ENCODE measurements at regions not wholly inside any gene's neighbourhood (a gene's known extent, or its start where the extent isn't known, plus 50 kb on each side); places are given as distances from the start of the nearest gene placed in this dataset.

GRCh38 chr4:63566658-63567057 is 842.6 kb downstream of the TECRL start:
- ATAC-seq: no peak
- no peak for FAIRE-seq
- DNase-seq (ENCODE audit: low read depth, low spot score): no peak
- in situ Hi-C loops (cut with MboI) (no loop called here), intact Hi-C loops (cut with micrococcal nuclease; ENCODE audit: unreplicated experiment) (no loop called here)
- SMC1A ChIA-PET (ENCODE audit: uncharacterized antibody, unreplicated experiment): interaction anchor here (1.0 to 1.1 kb wide), 2 partner anchors 91 to 269 kb away, joined by 3 read pairs; no protein-coding TSS in a partner anchor
- H3K4me1 ChIP-seq (ENCODE audit: control insufficient read depth, insufficient read depth, low read length): no peaks in the 10 kb centered on the region
- no peak overlapping the region for H3K4me2 ChIP-seq (ENCODE audit: control insufficient read depth, insufficient read depth)
- no peaks in the 10 kb centered on the region for H4K20me1 ChIP-seq (ENCODE audit: control insufficient read depth, insufficient read depth)
- H3K9me3 ChIP-seq (replicated peaks; ENCODE audit: control insufficient read depth, insufficient read depth, low read length): no peaks in the 10 kb centered on the region
- WGBS (ENCODE audit: insufficient coverage, insufficient replicate concordance, low lambda C conversion rate, missing lambda C conversion rate): 2% methylated on average over 2 of the region's 2 CpGs
- no TSS peak for BruUV-seq (replicated peaks)
- no peak overlapping the region for H3K27ac ChIP-seq (ENCODE audit: control insufficient read depth, insufficient read depth)
- RAD21 ChIA-PET (ENCODE audit: unreplicated experiment): interaction anchor here (0.5 kb wide), 1 partner anchor 10 kb away, joined by 3 read pairs; no protein-coding TSS in a partner anchor
- H3K36me3 ChIP-seq (ENCODE audit: control insufficient read depth in 2 of 2, insufficient read depth in 2 of 2, low read length in 1 of 2): no peaks in the 10 kb centered on the region
- H3K27me3 ChIP-seq (replicated peaks in 1 of 2; ENCODE audit: control insufficient read depth in 2 of 2, insufficient read depth in 2 of 2, low read length in 1 of 2): no peaks in the 10 kb centered on the region
- CTCF ChIA-PET: interaction anchor here (0.6 to 1.4 kb wide), 5 partner anchors 11 to 271 kb away, joined by 3 to 7 read pairs (median 3); no protein-coding TSS in a partner anchor
- no peak for TF ChIP-seq SRF (IDR thresholded peaks at IDR 0.05; ENCODE audit: low read depth in 2 of 2, low read length in 2 of 2)
- no peak for TF ChIP-seq NBN (IDR thresholded peaks at IDR 0.05)
- no peak for TF ChIP-seq RELB (IDR thresholded peaks at IDR 0.05; ENCODE audit: low read depth)
- no peak for TF ChIP-seq TARDBP (IDR thresholded peaks at IDR 0.05; ENCODE audit: borderline replicate concordance)
- no peak for TF ChIP-seq SMARCA5 (IDR thresholded peaks at IDR 0.05)
- TF ChIP-seq CREB1 (IDR thresholded peaks at IDR 0.05; ENCODE audit: low read depth): no peak
- no peak for TF ChIP-seq SREBF1 (IDR thresholded peaks at IDR 0.05; ENCODE audit: low read length)
- TF ChIP-seq ZBTB4 (CRISPR knock-in tag; IDR thresholded peaks at IDR 0.05): no peak
- TF ChIP-seq PBX3 (IDR thresholded peaks at IDR 0.05; ENCODE audit: insufficient replicate concordance, low read depth, low read length): no peak
- no peak overlapping the region for H3K4me3 ChIP-seq
- POLR2A ChIA-PET: no interaction called here
- no peaks in the 10 kb centered on the region for H3K79me2 ChIP-seq (ENCODE audit: control insufficient read depth, insufficient read depth, low read length)
- no peak overlapping the region for H3K9ac ChIP-seq (ENCODE audit: control insufficient read depth, insufficient read depth, low read length)
- no peak overlapping the region for H2AFZ ChIP-seq (ENCODE audit: control insufficient read depth, low read depth, low read length)

All from GM12878 (cell line).